ENCODE measurements at regions not wholly inside any gene's neighbourhood (a gene's known extent, or its start where the extent isn't known, plus 50 kb on each side); places are given as distances from the start of the nearest gene placed in this dataset.

DNA sequence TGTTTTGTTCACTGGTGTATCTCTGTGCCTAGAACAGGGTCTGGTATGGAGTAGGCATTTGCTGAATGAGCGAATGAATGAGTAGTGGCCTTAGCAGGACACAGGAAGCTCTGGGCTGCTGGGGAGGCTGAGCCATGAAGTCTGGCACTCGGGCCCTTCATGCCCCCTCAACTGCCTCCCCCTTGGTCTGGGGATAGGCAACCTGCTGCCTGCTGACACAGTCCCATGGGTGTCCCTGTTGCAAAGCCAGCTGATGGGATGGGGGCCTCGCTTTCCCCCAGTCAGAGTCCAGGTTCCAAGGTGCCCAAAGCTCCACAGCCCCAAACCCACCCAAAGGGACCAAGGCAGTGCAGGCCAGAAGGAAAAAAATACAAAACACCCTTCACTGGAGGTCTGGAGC lies 107.0 kb upstream of the CASZ1 start:
- TF ChIP-seq, protein P1, sequence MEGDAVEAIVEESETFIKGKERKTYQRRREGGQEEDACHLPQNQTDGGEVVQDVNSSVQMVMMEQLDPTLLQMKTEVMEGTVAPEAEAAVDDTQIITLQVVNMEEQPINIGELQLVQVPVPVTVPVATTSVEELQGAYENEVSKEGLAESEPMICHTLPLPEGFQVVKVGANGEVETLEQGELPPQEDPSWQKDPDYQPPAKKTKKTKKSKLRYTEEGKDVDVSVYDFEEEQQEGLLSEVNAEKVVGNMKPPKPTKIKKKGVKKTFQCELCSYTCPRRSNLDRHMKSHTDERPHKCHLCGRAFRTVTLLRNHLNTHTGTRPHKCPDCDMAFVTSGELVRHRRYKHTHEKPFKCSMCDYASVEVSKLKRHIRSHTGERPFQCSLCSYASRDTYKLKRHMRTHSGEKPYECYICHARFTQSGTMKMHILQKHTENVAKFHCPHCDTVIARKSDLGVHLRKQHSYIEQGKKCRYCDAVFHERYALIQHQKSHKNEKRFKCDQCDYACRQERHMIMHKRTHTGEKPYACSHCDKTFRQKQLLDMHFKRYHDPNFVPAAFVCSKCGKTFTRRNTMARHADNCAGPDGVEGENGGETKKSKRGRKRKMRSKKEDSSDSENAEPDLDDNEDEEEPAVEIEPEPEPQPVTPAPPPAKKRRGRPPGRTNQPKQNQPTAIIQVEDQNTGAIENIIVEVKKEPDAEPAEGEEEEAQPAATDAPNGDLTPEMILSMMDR (conservative IDR thresholded peaks at IDR 0.05): no peak
- no peak for TF ChIP-seq ZFX (IDR thresholded peaks at IDR 0.05)
- H3K27ac ChIP-seq: no peak overlapping the region

DNA sequence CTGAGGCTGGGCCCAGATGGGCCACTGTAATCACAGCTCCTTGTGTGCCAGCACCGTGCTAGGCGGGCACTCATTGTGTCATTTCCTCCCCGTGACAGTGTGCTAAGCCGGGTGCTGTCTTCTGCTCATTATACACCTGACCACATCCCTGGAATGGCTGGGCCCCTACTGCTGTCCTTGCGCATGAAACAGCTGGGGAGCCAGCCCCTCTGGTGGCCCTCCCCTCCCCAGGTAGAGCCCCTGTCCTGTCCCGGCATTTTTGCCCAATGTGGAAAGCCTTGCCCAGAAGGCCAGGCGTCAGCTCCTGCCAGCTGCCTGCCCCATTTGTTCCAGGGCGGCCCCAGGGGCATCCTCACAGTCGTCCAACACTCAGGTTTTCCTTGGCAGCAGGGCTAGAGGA lies 107.4 kb upstream of the CASZ1 start:
- H3K27ac ChIP-seq: no peak overlapping the region
- no peak for TF ChIP-seq ZFX (IDR thresholded peaks at IDR 0.05)
- TF ChIP-seq, protein P1 (conservative IDR thresholded peaks at IDR 0.05): no peak

DNA sequence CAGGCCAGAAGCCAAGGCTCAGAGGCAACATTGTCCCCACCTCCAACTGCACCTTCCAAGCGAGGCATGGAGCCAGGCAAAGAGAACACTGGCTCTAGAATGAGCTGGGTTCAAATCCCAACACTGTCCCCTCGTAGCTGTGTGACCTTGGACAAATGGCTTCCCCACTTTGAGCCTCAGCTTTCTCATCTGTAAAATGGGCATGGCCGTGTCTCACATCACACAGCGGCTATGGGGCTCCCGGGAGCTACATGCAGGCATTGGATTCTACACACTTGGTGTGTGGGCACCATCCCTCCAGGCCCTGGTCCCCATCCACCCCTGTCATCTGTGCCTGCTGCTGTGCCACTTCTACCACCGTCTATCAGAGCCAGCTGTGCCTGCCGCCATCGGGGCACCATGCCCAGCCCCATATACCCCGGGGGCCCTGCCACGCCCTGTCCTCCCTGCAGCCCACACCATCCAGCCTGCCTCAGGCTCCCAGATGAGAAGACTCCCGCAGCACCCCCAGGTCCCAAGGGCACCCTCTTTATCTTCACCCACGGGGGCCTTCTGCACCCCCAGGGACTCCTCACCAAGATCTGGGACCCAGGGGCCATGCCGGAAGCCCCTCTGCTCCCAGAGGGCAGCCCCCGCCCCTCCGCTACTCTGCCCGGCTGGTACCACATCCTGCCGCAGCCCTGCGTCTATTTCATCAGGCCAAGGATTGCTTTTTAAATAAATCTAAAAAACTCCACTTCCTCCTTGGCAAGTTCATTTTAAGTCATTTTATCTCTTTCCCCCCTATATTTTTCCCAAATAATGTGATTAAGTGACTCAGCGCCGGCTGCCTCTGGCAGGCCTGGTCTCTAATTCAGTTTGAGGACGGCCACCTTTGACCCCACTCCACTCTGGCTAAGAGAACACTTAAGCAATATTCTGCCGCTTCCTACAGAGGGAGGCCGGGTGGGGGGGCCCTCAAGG lies 107.8 kb upstream of the TARDBP start:
- TF ChIP-seq, protein P1 (conservative IDR thresholded peaks at IDR 0.05): no peak
- TF ChIP-seq ZFX (IDR thresholded peaks at IDR 0.05): no peak
- H3K27ac ChIP-seq: no peak overlapping the region

DNA sequence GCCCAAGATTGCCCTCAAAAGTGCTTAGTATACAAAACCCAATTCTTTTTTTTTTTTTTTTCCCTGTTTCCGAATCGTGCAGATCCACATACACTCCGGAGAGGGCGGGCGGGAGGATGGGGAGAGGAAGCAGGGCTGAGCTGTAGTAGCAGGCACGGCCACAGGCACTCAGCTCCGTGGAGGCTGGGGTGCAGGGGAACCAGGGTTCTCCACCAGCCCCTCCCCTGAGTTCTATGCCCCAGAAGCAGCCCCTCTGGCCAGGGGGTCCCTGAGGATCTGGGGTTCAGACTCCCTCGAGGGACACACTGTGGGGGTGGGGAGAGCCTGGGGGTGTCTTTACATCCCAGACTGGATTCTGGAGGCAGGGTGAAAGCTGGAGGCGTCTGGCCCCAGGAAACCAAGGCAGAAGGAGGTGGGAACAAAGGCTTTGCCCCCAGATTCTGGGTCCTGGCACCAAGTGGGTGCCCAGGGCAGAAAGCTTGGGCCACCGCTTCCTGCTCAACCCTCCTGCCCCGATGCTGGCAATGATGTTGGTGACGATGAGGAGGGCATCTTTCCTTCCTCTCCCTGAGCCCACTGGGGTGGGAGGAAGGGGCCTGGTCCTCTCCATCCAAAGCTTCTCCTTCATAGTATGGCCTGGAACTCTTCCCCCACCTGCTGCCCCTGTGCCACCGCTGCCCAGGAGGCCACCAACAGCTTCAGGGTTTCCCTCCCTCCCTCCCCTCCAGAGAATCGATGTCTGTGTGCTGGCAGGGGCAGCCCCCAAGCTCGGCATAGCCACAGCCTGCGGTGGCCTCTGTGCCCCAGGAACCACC lies 106.4 kb upstream of the TARDBP start:
- TF ChIP-seq ZFX (IDR thresholded peaks at IDR 0.05): no peak
- TF ChIP-seq, protein P1 (conservative IDR thresholded peaks at IDR 0.05): no peak
- H3K27ac ChIP-seq: no peak overlapping the region

DNA sequence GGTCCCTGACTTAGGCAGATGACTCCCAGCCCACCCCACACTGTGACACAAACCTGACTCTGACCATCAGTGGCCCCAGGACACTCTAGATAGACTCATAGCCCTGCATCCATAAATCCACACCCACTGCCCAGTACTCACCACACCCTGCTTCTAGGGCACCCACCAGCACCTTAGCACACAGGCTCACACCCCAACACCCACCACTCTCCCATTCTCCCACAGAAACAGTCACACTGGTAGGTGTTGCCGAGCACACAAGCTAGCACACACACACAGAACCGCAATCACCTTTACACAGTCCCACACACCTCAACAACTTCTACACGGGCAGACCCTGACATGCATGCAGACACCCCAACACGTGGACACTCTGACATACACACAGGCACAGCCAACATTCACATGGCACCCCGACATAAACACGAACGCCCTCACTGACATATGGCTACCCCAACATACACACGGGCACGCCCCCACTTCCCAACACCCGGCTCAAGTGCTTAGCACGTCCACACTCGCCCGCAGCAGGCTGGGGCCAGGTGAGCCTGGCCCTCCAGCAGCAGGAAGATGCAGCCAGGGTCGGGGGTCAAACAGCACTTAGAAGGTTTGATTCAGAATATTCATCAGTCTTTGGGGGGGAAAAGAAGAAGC lies 105.5 kb upstream of the TARDBP start:
- no peak for TF ChIP-seq ZFX (IDR thresholded peaks at IDR 0.05)
- TF ChIP-seq, protein P1 (conservative IDR thresholded peaks at IDR 0.05): no peak
- H3K27ac ChIP-seq: no peak overlapping the region

DNA sequence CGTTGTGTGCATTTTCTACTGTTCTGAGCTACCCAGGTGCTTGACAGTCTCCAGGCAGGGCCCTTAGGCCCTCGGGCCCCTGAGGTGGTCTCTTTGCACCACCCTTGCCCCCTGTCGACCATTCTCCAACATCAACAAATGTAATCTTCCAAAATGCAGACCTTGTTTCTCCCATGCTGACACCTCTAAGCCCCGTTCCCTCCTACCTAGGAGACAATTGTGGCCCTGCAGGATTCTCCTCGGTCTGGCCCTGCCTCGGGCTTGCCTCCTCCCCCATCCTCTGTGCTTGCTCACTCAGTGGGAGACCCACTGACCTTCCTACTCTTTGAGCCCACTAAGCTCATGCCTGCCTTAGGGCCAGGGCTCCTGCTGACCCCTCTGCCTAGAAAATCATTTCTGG lies 104.2 kb upstream of the TARDBP start:
- H3K27ac ChIP-seq: no peak overlapping the region
- TF ChIP-seq, protein P1 (conservative IDR thresholded peaks at IDR 0.05): no peak
- no peak for TF ChIP-seq ZFX (IDR thresholded peaks at IDR 0.05)

Measured in C4-2B (cell line).